GM19351 (cell line): ENCODE measurements at regions not wholly inside any gene's neighbourhood (a gene's known extent, or its start where the extent isn't known, plus 50 kb on each side); places are given as distances from the start of the nearest gene placed in this dataset.
"Not testable (repeated sequence)": the region's sequence is repeated elsewhere in the genome, so short reads cannot be mapped to it uniquely, and the experiment has no call there.

Experiments used
- ATAC-seq: cut with Tn5 transposase; IDR thresholded peaks from one replicate; pipeline ENCODE4 v1.9.1; 2021; ENCODE audit warnings: mild to moderate bottlenecking, moderate library complexity; ENCODE audit not compliant: unreplicated experiment

- no peak for ATAC-seq
Observed at GRCh38 chr5:67957374-67957773, 258.2 kb upstream of the PIK3R1 start.

DNA sequence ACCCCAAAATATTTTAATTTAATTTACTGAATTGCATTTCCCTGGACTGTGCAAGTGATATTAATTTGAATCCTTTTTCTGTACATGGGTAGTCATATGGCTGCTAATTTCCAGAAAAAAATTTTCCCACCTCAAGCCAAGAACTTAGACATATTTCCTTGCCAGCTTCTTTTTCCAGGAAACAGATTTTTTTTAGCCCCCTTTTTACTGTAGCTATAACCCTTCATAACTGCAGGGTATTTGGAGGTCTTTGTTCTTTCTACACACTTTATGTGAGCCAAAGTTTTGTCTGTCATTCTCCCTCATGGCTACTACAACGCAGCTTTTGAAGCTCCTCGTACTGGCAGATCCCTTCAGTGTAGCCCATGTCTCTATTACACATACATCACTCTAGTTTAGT, 261.2 kb upstream of the PIK3R1 start:
- ATAC-seq: no peak

DNA sequence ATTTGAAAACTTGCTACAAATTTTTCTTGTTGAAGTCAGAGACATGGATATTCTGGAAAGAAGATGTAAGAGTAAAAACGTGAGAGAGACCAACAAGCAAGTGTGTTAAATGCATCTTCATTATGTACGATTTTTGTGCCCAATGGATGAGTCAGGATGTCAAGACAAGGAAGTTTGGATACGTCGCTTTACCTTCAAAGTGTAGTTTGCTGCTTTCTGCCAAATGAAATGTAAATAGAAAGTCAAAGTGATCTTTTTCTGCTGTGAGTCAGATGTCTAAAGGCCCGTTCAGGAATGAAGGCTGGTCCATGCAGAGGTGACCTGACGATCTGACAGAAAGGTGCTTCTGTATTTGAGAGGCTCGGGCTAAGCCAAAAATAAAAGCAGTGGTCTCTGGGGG, 273.1 kb upstream of the PIK3R1 start:
- no peak for ATAC-seq

- no peak for ATAC-seq
Observed at GRCh38 chr5:67941614-67942401, 273.7 kb upstream of the PIK3R1 start.

- ATAC-seq: no peak
Observed at GRCh38 chr5:67935908-67936566, 279.5 kb upstream of the PIK3R1 start.

DNA sequence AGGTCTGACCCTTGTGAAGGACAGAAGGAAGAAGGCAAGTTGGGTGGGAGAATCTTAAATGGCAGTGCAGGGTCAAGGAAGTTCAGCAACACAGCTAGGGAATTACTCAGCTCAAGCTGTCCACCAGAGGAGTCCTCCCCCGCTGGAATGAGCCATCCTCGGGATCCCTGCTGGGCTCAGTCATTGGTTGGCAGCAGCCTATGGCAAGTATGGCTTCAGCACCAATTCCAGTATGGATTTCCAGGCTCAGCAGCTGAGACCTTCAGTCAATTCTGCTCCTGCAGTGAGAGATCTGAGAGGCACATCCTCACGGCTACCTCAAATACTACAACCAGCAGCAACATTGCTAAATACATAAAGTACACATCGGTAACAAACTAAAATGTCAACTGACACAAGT, 280.6 kb upstream of the PIK3R1 start:
- ATAC-seq: no peak

DNA sequence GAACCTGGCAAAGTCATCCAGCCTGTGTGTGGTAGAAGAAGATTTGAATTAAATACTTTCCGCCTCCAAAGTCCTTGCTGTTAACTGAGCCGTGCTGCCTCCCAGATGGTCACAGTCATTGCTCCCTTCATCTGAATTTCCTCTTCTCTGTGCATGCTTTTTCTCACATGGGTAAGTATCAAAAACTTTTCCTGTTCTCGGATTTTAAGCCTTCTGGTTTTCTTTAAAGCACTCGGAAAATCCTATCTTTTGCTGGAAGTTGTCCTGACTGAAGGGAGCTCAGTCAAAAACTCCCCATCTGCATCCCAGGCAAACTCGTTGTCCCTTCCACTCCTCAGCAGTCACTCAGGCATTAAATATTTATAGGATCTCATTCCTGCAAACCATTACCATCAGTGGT, 290.0 kb upstream of the PIK3R1 start:
- no peak for ATAC-seq

- ATAC-seq: no peak
Observed at GRCh38 chr5:67921004-67921601, 294.5 kb upstream of the PIK3R1 start.

DNA sequence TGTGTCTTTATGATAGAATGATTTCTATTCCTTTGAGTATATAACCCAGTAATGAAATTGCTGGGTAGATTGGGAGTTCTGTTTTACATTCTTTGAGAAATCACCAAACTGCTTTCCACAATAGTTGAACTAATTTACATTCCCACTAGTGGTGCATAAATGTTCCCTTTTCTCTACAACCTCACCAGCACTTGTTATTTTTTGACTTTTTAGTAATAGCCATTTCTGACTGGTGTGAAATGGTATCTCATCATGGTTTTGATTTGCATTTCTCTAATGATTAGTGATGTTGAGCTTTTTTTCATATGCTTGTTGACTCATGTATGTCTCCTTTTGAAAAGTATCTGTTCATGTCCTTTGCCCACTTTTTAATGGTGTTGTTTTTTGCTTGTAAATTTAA, 296.0 kb upstream of the PIK3R1 start:
- ATAC-seq: not testable (repeated sequence)

GRCh38 chr5:67917561-67917960, 298.0 kb upstream of the PIK3R1 start:
- no peak for ATAC-seq

- ATAC-seq: no peak
Observed at GRCh38 chr5:67910546-67910945, 305.0 kb upstream of the PIK3R1 start.

GRCh38 chr5:67908126-67908765, 307.3 kb upstream of the PIK3R1 start:
- ATAC-seq: no peak

- no peak for ATAC-seq
Observed at GRCh38 chr5:67904366-67904765, 311.2 kb upstream of the PIK3R1 start.

DNA sequence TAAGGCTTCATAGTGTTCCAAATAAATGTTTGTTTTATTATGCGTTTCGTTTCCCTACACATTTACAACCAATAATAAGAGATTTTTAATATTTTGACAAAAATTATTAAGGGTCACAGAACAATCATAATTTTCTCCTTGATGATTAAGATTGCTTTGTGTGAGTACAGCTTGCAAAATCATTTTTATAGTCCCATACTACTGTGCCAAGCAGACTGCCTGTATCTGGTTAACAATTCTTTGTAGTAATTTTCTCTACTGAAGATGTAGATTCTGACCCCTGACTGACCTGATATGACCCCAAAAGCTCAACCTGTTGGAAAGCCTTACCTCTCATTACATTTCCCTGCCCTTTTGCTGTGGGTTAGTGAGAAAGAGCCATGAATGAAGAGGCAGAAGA, 311.9 kb upstream of the PIK3R1 start:
- no peak for ATAC-seq

DNA sequence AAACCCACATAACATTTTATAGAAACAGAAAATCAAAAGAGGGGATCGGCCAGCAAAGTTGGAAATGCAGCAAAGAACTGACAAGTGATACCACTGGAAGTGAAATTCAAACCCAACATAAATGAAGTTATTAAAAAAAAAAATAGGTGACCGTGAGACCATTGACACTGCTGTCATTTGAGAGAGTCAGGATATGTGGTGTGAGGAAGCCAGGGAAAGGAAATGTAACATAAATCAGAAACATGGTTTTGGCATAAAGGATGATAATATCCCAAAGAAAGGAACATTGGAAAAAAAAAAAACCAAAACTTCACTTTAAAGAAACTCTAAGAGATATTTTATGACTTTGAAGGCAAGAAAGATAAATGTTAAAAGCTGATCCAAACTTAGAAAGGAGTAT, 312.4 kb upstream of the PIK3R1 start:
- no peak for ATAC-seq

DNA sequence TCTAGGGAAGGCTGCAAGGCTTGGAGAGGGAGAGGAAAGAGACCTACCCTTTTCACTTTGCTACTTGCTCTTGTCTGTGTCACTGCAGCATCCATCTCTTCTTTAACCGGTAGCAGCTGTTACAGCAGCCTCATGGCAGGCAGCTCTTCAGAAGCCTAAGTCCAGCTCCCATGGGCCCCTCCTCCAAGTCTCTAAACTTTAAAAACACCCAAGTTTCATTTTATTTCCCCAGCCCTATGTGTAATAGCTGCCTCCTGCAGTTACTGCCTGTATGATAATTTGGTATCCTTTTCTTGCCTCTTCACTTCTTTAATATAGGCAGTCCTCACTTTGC, 313.1 kb upstream of the PIK3R1 start:
- ATAC-seq: no peak

DNA sequence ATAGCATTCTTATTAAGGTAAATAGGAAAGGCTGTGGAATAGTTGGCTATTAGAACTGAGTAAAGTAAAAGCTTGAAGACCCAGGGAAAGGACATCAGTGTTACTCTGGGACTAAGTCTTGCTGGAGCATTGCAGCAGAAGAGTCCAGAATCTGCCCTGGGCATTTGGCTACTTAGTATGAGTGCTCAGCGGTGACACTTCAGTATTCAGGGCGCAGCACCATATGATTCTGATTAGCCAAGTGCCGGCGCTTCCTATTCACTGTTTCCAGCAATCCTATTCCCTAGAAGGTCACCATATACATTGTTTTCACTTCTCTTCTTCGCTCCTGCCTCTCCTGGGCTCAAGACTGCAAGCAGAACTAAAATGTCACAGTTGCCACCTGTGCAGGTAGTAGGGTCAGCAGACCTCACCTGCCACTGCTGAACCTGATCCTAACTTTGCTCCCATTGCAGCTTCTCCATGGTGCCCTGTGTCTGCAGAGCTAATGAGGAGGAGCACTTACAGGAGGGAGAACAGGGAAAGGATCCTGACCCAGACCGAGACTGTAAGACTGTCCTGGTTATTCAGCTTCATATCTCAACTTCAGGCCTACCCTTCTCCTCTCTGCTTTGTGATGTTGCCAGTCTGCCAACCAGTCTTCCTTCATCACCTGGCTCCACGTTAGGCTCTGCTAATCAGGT, 313.6 kb upstream of the PIK3R1 start:
- ATAC-seq: no peak

DNA sequence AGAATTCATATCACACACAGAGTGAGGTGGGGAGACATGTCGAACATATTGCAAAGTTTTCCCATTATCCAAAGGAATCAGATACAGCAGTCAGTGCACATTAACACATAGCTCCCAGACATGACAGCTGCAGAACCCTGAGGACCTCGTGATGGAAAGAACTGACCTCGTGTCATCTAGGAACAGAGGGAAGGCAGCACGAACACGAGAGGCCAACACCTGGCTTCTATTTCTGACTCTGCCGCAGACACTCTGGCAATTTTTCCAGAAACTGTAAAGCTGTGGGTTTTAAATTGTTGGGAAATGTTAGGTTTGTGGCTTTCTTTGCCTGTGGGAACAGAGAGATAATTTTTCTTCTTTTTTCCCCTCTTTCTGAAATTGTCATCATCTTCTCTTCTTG, 315.0 kb upstream of the PIK3R1 start:
- ATAC-seq: no peak

GRCh38 chr5:67897980-67898379, 317.6 kb upstream of the PIK3R1 start:
- no peak for ATAC-seq

GRCh38 chr5:67897431-67897830, 318.1 kb upstream of the PIK3R1 start:
- ATAC-seq: no peak

DNA sequence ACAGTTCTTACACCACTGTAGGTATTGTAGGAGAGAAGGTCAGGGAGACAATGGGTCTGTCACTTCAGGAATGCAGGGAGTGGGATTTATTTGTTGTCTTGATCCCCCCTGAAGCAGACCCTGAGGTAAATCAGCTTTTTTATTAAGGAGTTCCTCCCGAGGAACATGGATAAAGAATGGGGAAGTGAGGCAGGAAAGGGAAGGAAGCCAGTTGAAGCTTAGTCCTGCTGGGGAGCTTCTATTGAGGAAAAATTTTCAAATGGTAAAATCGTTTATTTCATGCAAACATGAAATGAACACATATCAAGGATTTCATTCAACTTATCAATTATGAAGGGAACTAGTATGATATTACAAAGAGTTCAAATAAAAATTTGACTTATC, 318.6 kb upstream of the PIK3R1 start:
- no peak for ATAC-seq
